ENCODE measurements at regions not wholly inside any gene's neighbourhood (a gene's known extent, or its start where the extent isn't known, plus 50 kb on each side); places are given as distances from the start of the nearest gene placed in this dataset.

DNA sequence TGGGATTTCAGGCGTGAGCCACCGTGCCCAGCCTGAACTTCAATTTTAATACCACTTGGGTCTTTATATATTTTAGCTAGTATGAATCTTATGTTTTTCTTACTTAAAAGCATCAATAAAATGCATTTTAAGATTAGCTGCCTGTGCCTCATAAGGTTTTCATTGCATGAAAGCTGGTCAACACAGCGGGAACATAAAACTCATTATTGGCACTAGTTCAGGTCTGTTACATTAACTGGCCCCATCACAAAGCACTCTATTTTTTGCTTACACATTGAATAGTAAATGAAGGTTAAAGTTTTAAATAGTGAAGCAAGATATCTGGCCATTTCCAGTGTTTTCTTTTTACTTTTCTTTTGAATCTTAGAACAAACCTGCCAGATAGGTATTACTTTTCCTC, 145.6 kb upstream of the LYSMD4 start:
- Histone ChIP-seq H3K27ac (no peak overlapping the region), H3K36me3 (no peaks in the 10 kb centered on the region), H3K27me3 (no peaks in the 10 kb centered on the region), H3K9me3 (no peaks in the 10 kb centered on the region), H3K4me1 (no peaks in the 10 kb centered on the region), H3K4me3 (no peak overlapping the region)
- DNase-seq (no peak), ATAC-seq (no peak)
- no peak for TF ChIP-seq POLR2A (IDR thresholded peaks at IDR 0.05)
- TF ChIP-seq, protein P1, sequence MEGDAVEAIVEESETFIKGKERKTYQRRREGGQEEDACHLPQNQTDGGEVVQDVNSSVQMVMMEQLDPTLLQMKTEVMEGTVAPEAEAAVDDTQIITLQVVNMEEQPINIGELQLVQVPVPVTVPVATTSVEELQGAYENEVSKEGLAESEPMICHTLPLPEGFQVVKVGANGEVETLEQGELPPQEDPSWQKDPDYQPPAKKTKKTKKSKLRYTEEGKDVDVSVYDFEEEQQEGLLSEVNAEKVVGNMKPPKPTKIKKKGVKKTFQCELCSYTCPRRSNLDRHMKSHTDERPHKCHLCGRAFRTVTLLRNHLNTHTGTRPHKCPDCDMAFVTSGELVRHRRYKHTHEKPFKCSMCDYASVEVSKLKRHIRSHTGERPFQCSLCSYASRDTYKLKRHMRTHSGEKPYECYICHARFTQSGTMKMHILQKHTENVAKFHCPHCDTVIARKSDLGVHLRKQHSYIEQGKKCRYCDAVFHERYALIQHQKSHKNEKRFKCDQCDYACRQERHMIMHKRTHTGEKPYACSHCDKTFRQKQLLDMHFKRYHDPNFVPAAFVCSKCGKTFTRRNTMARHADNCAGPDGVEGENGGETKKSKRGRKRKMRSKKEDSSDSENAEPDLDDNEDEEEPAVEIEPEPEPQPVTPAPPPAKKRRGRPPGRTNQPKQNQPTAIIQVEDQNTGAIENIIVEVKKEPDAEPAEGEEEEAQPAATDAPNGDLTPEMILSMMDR (IDR thresholded peaks at IDR 0.05) = no peak
- intact Hi-C loops (cut with DNase I) = no loop called here
- 92% methylated on average over 3 of the region's 3 CpGs for WGBS (ENCODE audit: insufficient coverage, low coverage, low lambda C conversion rate, missing lambda C conversion rate)

DNA sequence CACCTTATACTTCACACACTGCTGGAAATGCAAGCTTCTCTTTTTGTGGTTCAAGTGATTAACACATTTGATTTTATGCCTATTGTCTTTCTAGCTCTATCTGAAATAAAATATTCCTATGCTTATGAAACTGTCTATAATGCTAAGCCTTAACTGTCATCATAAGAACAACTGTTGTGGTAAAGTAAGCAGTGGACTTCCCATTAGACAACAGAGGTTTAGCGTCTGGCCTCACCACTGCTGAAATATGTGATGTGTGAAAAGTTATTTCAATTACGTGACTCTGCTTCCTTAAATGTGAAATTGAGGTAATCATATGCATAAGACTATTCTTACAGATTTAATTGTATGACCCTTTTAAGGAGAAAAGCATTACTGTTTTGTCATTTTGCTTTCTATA, 140.2 kb upstream of the LYSMD4 start:
- no peaks in the 10 kb centered on the region for H3K36me3 ChIP-seq
- H3K27ac ChIP-seq = no peak overlapping the region
- no peaks in the 10 kb centered on the region for H3K9me3 ChIP-seq
- DNase-seq (no peak), ATAC-seq (no peak)
- WGBS (ENCODE audit: insufficient coverage, low coverage, low lambda C conversion rate, missing lambda C conversion rate) = 78% methylated on average over 2 of the region's 2 CpGs
- no peaks in the 10 kb centered on the region for H3K4me1 ChIP-seq
- H3K27me3 ChIP-seq = no peaks in the 10 kb centered on the region
- TF ChIP-seq, protein P1 (IDR thresholded peaks at IDR 0.05) = no peak
- no peak overlapping the region for H3K4me3 ChIP-seq
- intact Hi-C loops (cut with DNase I) = no loop called here

DNA sequence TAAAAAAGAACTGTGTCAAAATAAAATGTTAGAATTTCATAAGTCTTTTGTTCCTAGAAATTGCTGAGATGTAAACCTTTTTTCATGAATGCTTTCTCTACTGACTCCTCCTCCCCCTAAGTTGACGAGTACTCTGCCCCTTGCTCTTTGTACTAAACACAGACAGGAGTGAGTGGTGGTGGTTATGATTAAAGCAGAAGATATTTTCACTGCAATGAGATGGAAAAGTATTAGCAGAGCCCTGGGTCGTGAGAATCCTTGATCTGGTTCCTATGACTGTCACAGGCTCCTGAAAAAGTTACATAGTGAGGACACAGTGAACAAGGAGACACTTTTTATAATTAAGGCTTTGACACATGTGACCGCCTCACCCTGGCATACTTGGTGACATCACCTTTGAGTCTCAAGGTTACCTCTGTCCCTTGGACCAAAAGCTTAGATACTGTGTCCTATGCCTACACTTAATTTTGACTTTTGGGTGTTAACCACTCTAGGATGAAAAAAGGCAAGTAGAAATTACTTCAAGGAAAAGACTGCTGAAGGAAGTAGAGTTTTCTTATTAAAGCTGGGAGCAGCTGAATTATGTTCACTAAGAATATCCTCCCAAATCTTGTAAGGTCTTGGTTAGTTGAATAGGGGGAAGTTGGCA, 130.4 kb upstream of the LYSMD4 start:
- intact Hi-C loops (cut with DNase I) = no loop called here
- ATAC-seq (no peak), DNase-seq (no peak)
- 50% methylated on average over 3 of the region's 3 CpGs for WGBS (ENCODE audit: insufficient coverage, low coverage, low lambda C conversion rate, missing lambda C conversion rate)
- no peak overlapping the region for H3K27ac ChIP-seq
- no peak overlapping the region for H3K4me3 ChIP-seq
- TF ChIP-seq, protein P1 (IDR thresholded peaks at IDR 0.05) = no peak
- no peak for TF ChIP-seq POLR2A (IDR thresholded peaks at IDR 0.05)
- no peaks in the 10 kb centered on the region for H3K4me1 ChIP-seq
- no peaks in the 10 kb centered on the region for H3K27me3 ChIP-seq
- no peaks in the 10 kb centered on the region for H3K36me3 ChIP-seq
- H3K9me3 ChIP-seq = no peaks in the 10 kb centered on the region

DNA sequence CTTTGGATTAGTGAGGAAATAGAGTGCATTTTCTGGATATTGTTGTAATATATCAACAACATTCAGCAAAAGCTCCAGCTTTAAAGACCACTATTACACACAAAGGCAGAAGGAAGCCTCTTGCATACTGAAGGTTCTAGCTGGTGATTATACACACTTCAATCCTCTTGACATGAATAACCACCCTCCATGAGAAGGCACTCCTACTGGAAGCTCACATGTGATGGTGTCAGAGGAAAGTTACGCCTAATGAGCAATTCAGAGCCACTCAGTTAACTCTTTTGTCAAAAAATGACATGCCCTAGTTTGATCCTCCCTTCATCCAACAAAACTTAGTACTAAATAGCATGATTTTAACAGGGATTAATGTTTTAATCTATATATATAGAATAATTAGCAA, 124.6 kb upstream of the LYSMD4 start:
- intact Hi-C loops (cut with DNase I) = no loop called here
- WGBS (ENCODE audit: insufficient coverage, low coverage, low lambda C conversion rate, missing lambda C conversion rate) = 89% methylated on average over 1 of the region's 1 CpG
- DNase-seq (no peak), ATAC-seq (no peak)
- H3K36me3 ChIP-seq = no peaks in the 10 kb centered on the region
- TF ChIP-seq, protein P1 (IDR thresholded peaks at IDR 0.05) = no peak
- TF ChIP-seq POLR2A (IDR thresholded peaks at IDR 0.05) = no peak
- no peaks in the 10 kb centered on the region for H3K27me3 ChIP-seq
- H3K27ac ChIP-seq = no peak overlapping the region
- H3K4me3 ChIP-seq = no peak overlapping the region
- H3K9me3 ChIP-seq = no peaks in the 10 kb centered on the region
- no peaks in the 10 kb centered on the region for H3K4me1 ChIP-seq

DNA sequence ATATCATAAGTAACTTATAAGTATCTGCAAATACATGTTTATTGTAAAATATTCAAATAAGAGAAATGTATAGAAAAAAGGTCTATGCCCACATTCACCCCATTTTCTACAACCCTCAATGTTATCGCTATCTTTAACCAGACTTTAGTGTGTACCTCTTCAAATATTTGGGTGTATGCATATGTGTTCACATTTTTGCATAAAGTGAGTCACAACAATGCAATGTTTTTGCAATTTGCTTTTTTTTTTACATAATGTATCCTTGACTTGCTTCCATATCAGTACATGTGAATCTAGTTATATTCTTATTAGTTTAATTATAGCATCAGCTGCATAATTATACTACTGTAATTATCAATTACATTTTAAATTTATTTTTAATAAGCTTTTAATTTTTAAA, 117.3 kb upstream of the LYSMD4 start:
- intact Hi-C loops (cut with DNase I) = no loop called here
- no peaks in the 10 kb centered on the region for H3K36me3 ChIP-seq
- no peaks in the 10 kb centered on the region for H3K4me1 ChIP-seq
- 64% methylated on average over 1 of the region's 1 CpG for WGBS (ENCODE audit: insufficient coverage, low coverage, low lambda C conversion rate, missing lambda C conversion rate)
- DNase-seq (no peak), ATAC-seq (no peak)
- no peak overlapping the region for H3K27ac ChIP-seq
- no peaks in the 10 kb centered on the region for H3K9me3 ChIP-seq
- no peak overlapping the region for H3K4me3 ChIP-seq
- TF ChIP-seq, protein P1 (IDR thresholded peaks at IDR 0.05) = no peak
- TF ChIP-seq POLR2A (IDR thresholded peaks at IDR 0.05) = no peak
- H3K27me3 ChIP-seq = no peaks in the 10 kb centered on the region
